ENCODE measurements at regions not wholly inside any gene's neighbourhood (a gene's known extent, or its start where the extent isn't known, plus 50 kb on each side); places are given as distances from the start of the nearest gene placed in this dataset.

- DNase-seq (ENCODE audit: low spot score): peak; percentile 34
These were observed 445.6 kb downstream of the KCTD12 start for GRCh38 chr13:76440568-76440967.

GRCh38 chr13:76439546-76439945 lies 446.7 kb downstream of the KCTD12 start:
- no peak for DNase-seq (ENCODE audit: low spot score)

- DNase-seq (ENCODE audit: low spot score): no peak
These were observed 448.2 kb downstream of the KCTD12 start for GRCh38 chr13:76438050-76438449.

GRCh38 chr13:76425935-76426334 lies 460.3 kb downstream of the KCTD12 start:
- peak; percentile 54 for DNase-seq (ENCODE audit: low spot score)

- DNase-seq (ENCODE audit: low spot score): no peak
These were observed 465.2 kb downstream of the KCTD12 start for GRCh38 chr13:76421011-76421410.

GRCh38 chr13:76418404-76418803 lies 467.8 kb downstream of the KCTD12 start:
- no peak for DNase-seq (ENCODE audit: low spot score)

- DNase-seq (ENCODE audit: low spot score): no peak
These were observed 471.9 kb downstream of the KCTD12 start for GRCh38 chr13:76414320-76414719.

GRCh38 chr13:76406243-76406642 lies 480.0 kb downstream of the KCTD12 start:
- DNase-seq (ENCODE audit: low spot score): no peak

GRCh38 chr13:76398425-76398824 lies 487.8 kb downstream of the KCTD12 start:
- no peak for DNase-seq (ENCODE audit: low spot score)

- DNase-seq (ENCODE audit: low spot score): no peak
These were observed 488.8 kb downstream of the KCTD12 start for GRCh38 chr13:76397413-76397812.

GRCh38 chr13:76389321-76389720 lies 496.9 kb downstream of the KCTD12 start:
- DNase-seq (ENCODE audit: low spot score): no peak

GRCh38 chr13:76387566-76387965 lies 498.6 kb downstream of the KCTD12 start:
- DNase-seq (ENCODE audit: low spot score): peak; percentile 30

GRCh38 chr13:76386321-76386720 lies 499.9 kb downstream of the KCTD12 start:
- no peak for DNase-seq (ENCODE audit: low spot score)

GRCh38 chr13:76385586-76385985 lies 500.6 kb downstream of the KCTD12 start:
- DNase-seq (ENCODE audit: low spot score): no peak

GRCh38 chr13:76383676-76384461 lies 502.3 kb downstream of the KCTD12 start:
- peak; percentile 47 for DNase-seq (ENCODE audit: low spot score)

- DNase-seq (ENCODE audit: low spot score): peak; percentile 33
These were observed 505.6 kb downstream of the KCTD12 start for GRCh38 chr13:76380446-76381065.

- no peak for DNase-seq (ENCODE audit: low spot score)
These were observed 506.7 kb downstream of the KCTD12 start for GRCh38 chr13:76379341-76380105.

- no peak for DNase-seq (ENCODE audit: low spot score)
These were observed 507.4 kb downstream of the KCTD12 start for GRCh38 chr13:76378767-76379166.

- DNase-seq (ENCODE audit: low spot score): no peak
These were observed 522.4 kb downstream of the KCTD12 start for GRCh38 chr13:76363682-76364289.

- DNase-seq (ENCODE audit: low spot score): no peak
These were observed 524.3 kb downstream of the KCTD12 start for GRCh38 chr13:76361868-76362267.

GRCh38 chr13:76351541-76352229 lies 534.5 kb downstream of the KCTD12 start:
- no peak for DNase-seq (ENCODE audit: low spot score)

- DNase-seq (ENCODE audit: low spot score): no peak
These were observed 535.8 kb downstream of the KCTD12 start for GRCh38 chr13:76350399-76350798.

Data from Ammon's horn (tissue), 1 donor.